OCI-LY7 (cell line): ENCODE measurements at regions not wholly inside any gene's neighbourhood (a gene's known extent, or its start where the extent isn't known, plus 50 kb on each side); places are given as distances from the start of the nearest gene placed in this dataset.

Source experiments
- BruUV-seq: library from RNA; stranded (reverse); fragments of 400-500 nt; replicated peaks from 2 replicates; lab custom pipeline; 2021; lab: Mats Ljungman, UMichigan
- CTCF ChIA-PET: fragments of 300-600 bp; sonication (Branson Sonifier 250); formaldehyde crosslinking; loops from one replicate; lab custom pipeline; 2022; ENCODE audit warnings: antibody characterized with exemption; ENCODE audit not compliant: unreplicated experiment; lab: Charles Lee
- POLR2A ChIA-PET: fragments of 300-600 bp; sonication (Branson Sonifier 250); formaldehyde crosslinking; loops from one replicate; lab custom pipeline; 2022; ENCODE audit warnings: antibody characterized with exemption; lab: Charles Lee
- DNase-seq: peaks from one replicate; pipeline ENCODE4 v3.0.0-alpha.2; 2015; ENCODE audit warnings: low spot score
- H2AFZ ChIP-seq: fragments of 200-600 bp; sonication (generic), shearing (Covaris generic); 2 replicates; pipeline ENCODE4 v1.6.1; 2014; ENCODE audit warnings: mild to moderate bottlenecking, antibody characterized with exemption, low read length, moderate library complexity
- H3K27ac ChIP-seq: fragments of 200-600 bp; sonication (generic); 2 replicates; pipeline ENCODE4 v1.5.1; 2014; ENCODE audit warnings: mixed run types, low read depth, mild to moderate bottlenecking, moderate library complexity, low read length, inconsistent platforms; ENCODE audit not compliant: poor library complexity, severe bottlenecking
- H3K36me3 ChIP-seq: fragments of 200-600 bp; sonication (generic); 2 replicates; pipeline ENCODE4 v1.6.1; 2014; ENCODE audit warnings: mild to moderate bottlenecking, antibody characterized with exemption, low read length, moderate library complexity, mixed read lengths; ENCODE audit not compliant: insufficient read depth
- H3K4me1 ChIP-seq: fragments of 200-600 bp; sonication (generic); 2 replicates; pipeline ENCODE4 v1.5.1; 2014; ENCODE audit warnings: mild to moderate bottlenecking, low read length; ENCODE audit not compliant: insufficient read depth, poor library complexity, severe bottlenecking
- H3K4me2 ChIP-seq: fragments of 200-600 bp; sonication (generic); 2 replicates; pipeline ENCODE4 v1.6.1; 2014; ENCODE audit warnings: mild to moderate bottlenecking, low read length
- H3K4me3 ChIP-seq: fragments of 200-600 bp; sonication (generic); 2 replicates; pipeline ENCODE4 v1.5.1; 2014; ENCODE audit warnings: mild to moderate bottlenecking, low read depth, low read length; ENCODE audit not compliant: poor library complexity, severe bottlenecking
- H3K79me2 ChIP-seq: fragments of 200-600 bp; sonication (generic); 2 replicates; pipeline ENCODE4 v1.6.1; 2016; ENCODE audit warnings: low read depth, mild to moderate bottlenecking, low read length, moderate library complexity, mixed read lengths; ENCODE audit not compliant: insufficient read depth
- H3K9me2 ChIP-seq: fragments of 200-600 bp; sonication (generic); 2 replicates; pipeline ENCODE4 v1.6.1; 2016; ENCODE audit warnings: mild to moderate bottlenecking, low read length, mixed read lengths; ENCODE audit not compliant: insufficient read depth
- H3K9me3 ChIP-seq: fragments of 200-600 bp; sonication (generic); 2 replicates; pipeline ENCODE4 v1.6.1; 2014; ENCODE audit warnings: mild to moderate bottlenecking, mixed run types, low read length, mixed read lengths
- H4K20me1 ChIP-seq: fragments of 200-600 bp; sonication (generic); 2 replicates; pipeline ENCODE4 v1.6.1; 2014; ENCODE audit warnings: mild to moderate bottlenecking, antibody characterized with exemption, low read length, moderate library complexity, mixed read lengths; ENCODE audit not compliant: insufficient read depth
- CTCF ChIP-seq: fragments of 200-600 bp; sonication (generic); conservative IDR thresholded peaks from 2 replicates; pipeline ENCODE4 v1.5.1; 2014; ENCODE audit warnings: mild to moderate bottlenecking, antibody characterized with exemption, low read length, moderate library complexity, mixed read lengths
- EZH2phosphoT487 ChIP-seq: fragments of 200-600 bp; sonication (generic); IDR thresholded peaks from 2 replicates; pipeline ENCODE4 v1.6.1; 2018; ENCODE audit warnings: low read depth, borderline replicate concordance, mild to moderate bottlenecking, mixed run types, antibody characterized with exemption, low read length, moderate library complexity, mixed read lengths
- intact Hi-C: fragments of 100-400 bp; cut with micrococcal nuclease; formaldehyde crosslinking; loops from one replicate; pipeline ENCODE4 v1.10.0; 2022; ENCODE audit not compliant: unreplicated experiment

GRCh38 chr3:95036526-95037021, 973.7 kb downstream of the NSUN3 start:
- no TSS peak for BruUV-seq
- POLR2A ChIA-PET: no interaction called here

GRCh38 chr3:95037097-95037496, 974.2 kb downstream of the NSUN3 start:
- H3K4me3 ChIP-seq: no peak overlapping the region
- DNase-seq: no peak
- ChIA-PET CTCF (no interaction called here), POLR2A (no interaction called here)
- TF ChIP-seq CTCF: no peak
- no peak for TF ChIP-seq EZH2phosphoT487
- no peaks in the 10 kb centered on the region for H3K79me2 ChIP-seq
- H4K20me1 ChIP-seq: no peaks in the 10 kb centered on the region
- H3K36me3 ChIP-seq: no peaks in the 10 kb centered on the region
- H3K27ac ChIP-seq: no peak overlapping the region
- H3K9me3 ChIP-seq: no peaks in the 10 kb centered on the region
- H3K4me1 ChIP-seq: no peaks in the 10 kb centered on the region
- H3K4me2 ChIP-seq: no peak overlapping the region
- H3K9me2 ChIP-seq: no peaks in the 10 kb centered on the region
- no peak overlapping the region for H2AFZ ChIP-seq
- no TSS peak for BruUV-seq
- intact Hi-C loops: no loop called here

More at GRCh38 chr3:95036526-95037021, 973.7 kb downstream of the NSUN3 start:
- H4K20me1 ChIP-seq: no peaks in the 10 kb centered on the region
- H3K4me1 ChIP-seq: no peaks in the 10 kb centered on the region
- H3K27ac ChIP-seq: no peak overlapping the region
- CTCF ChIA-PET: no interaction called here
- no peak for TF ChIP-seq EZH2phosphoT487
- TF ChIP-seq CTCF: no peak
- no peak overlapping the region for H3K4me3 ChIP-seq
- DNase-seq: no peak
- no peaks in the 10 kb centered on the region for H3K79me2 ChIP-seq
- no peaks in the 10 kb centered on the region for H3K36me3 ChIP-seq
- intact Hi-C loops: no loop called here
- H2AFZ ChIP-seq: no peak overlapping the region
- H3K9me2 ChIP-seq: no peaks in the 10 kb centered on the region
- no peaks in the 10 kb centered on the region for H3K9me3 ChIP-seq
- no peak overlapping the region for H3K4me2 ChIP-seq

GRCh38 chr3:95037927-95038326, 975.1 kb downstream of the NSUN3 start:
- no TSS peak for BruUV-seq
- Histone ChIP-seq H3K27ac (no peak overlapping the region), H3K36me3 (no peaks in the 10 kb centered on the region), H4K20me1 (no peaks in the 10 kb centered on the region), H3K4me3 (no peak overlapping the region), H3K79me2 (no peaks in the 10 kb centered on the region), H3K9me3 (no peaks in the 10 kb centered on the region), H3K4me1 (no peaks in the 10 kb centered on the region), H3K9me2 (no peaks in the 10 kb centered on the region), H3K4me2 (no peak overlapping the region), H2AFZ (no peak overlapping the region)
- no peak for DNase-seq
- intact Hi-C loops: no loop called here
- TF ChIP-seq EZH2phosphoT487: no peak
- no peak for TF ChIP-seq CTCF
- ChIA-PET POLR2A (no interaction called here), CTCF (no interaction called here)
